Tibial artery (tissue), 4 donors: ENCODE measurements at regions not wholly inside any gene's neighbourhood (a gene's known extent, or its start where the extent isn't known, plus 50 kb on each side); places are given as distances from the start of the nearest gene placed in this dataset.

ENCODE experiments used
- DNase-seq, 2 donors: peaks; one replicate each; pipeline ENCODE4 v3.0.0-alpha.2; 2019
- H3K27ac ChIP-seq, 2 donors: fragments of 200-600 bp; sonication (generic) in 1 of 2; 1 replicate in 1 of 2; 2 replicates in 1 of 2; pipeline ENCODE4 v1.5.1; 2018 to 2019; ENCODE audit warnings: mild to moderate bottlenecking in 1 of 2
- H3K27me3 ChIP-seq, 2 donors: fragments of 200-600 bp; sonication (generic) in 1 of 2; one replicate each; pipeline versions ENCODE4 v1.5.1 to v1.6.0; 2016 to 2019
- H3K36me3 ChIP-seq, 3 donors: fragments of 200-600 bp; sonication (generic) in 2 of 3; one replicate each; pipeline ENCODE4 v1.5.1; 2016 to 2019; ENCODE audit warnings: mild to moderate bottlenecking in 2 of 3
- H3K4me1 ChIP-seq, 4 donors: fragments of 200-600 bp; sonication (generic) in 2 of 4; 1 replicate in 3 of 4; 2 replicates in 1 of 4; pipeline ENCODE4 v1.5.1; 2016 to 2019
- H3K4me3 ChIP-seq, 2 donors: fragments of 200-600 bp; sonication (generic) in 1 of 2; 1 replicate in 1 of 2; 2 replicates in 1 of 2; pipeline ENCODE4 v1.5.1; 2018 to 2019; ENCODE audit warnings: mild to moderate bottlenecking in 2 of 2
- H3K9me3 ChIP-seq, 3 donors: fragments of 200-600 bp; sonication (generic) in 1 of 3; one replicate each; pipeline ENCODE4 v1.5.1; 2016 to 2019
- intact Hi-C: fragments of 100-400 bp; cut with DNase I; formaldehyde crosslinking; loops from one replicate; pipeline ENCODE4 v1.15.0; 2023; ENCODE audit warnings: low total_unique reads
- TF ChIP-seq, protein P1 (sequence below), 2 experiments: fragments of 200-600 bp in 1 of 2; fragments of 450-650 bp in 1 of 2; IDR thresholded peaks; one replicate each; pipeline ENCODE4 v1.5.1; 2017 to 2019; ENCODE audit warnings: antibody characterized with exemption in 2 of 2, mild to moderate bottlenecking in 1 of 2, moderate library complexity in 1 of 2

DNA sequence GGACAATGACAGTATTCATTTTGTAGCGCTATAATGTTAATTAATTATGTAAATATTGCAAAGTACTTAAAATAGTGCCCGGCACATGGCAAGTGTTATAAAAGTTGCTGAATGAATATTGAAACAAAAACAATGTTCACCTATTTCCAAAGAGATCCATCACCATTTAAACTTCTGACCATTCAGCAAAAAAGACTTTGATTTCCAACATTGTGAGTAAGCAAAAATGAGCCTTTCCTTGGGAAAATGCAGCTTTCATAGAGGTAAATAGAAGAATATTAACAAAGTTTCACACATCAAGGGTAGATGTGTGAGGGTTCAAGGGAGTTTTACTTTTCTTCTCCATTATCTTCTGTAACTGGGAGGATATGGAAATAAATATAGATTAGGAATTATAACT is 1089.4 kb upstream of the C9orf72 start:
- no peak for DNase-seq
- H3K4me1 ChIP-seq, result no peaks in the 10 kb centered on the region
- no peak overlapping the region for H3K4me3 ChIP-seq
- H3K36me3 ChIP-seq, result no peaks in the 10 kb centered on the region
- intact Hi-C loops, result no loop called here
- H3K9me3 ChIP-seq, result no peaks in the 10 kb centered on the region
- TF ChIP-seq, protein P1, sequence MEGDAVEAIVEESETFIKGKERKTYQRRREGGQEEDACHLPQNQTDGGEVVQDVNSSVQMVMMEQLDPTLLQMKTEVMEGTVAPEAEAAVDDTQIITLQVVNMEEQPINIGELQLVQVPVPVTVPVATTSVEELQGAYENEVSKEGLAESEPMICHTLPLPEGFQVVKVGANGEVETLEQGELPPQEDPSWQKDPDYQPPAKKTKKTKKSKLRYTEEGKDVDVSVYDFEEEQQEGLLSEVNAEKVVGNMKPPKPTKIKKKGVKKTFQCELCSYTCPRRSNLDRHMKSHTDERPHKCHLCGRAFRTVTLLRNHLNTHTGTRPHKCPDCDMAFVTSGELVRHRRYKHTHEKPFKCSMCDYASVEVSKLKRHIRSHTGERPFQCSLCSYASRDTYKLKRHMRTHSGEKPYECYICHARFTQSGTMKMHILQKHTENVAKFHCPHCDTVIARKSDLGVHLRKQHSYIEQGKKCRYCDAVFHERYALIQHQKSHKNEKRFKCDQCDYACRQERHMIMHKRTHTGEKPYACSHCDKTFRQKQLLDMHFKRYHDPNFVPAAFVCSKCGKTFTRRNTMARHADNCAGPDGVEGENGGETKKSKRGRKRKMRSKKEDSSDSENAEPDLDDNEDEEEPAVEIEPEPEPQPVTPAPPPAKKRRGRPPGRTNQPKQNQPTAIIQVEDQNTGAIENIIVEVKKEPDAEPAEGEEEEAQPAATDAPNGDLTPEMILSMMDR (IDR thresholded peaks at IDR 0.05), result no peak
- no peak overlapping the region for H3K27ac ChIP-seq
- no peaks in the 10 kb centered on the region for H3K27me3 ChIP-seq

DNA sequence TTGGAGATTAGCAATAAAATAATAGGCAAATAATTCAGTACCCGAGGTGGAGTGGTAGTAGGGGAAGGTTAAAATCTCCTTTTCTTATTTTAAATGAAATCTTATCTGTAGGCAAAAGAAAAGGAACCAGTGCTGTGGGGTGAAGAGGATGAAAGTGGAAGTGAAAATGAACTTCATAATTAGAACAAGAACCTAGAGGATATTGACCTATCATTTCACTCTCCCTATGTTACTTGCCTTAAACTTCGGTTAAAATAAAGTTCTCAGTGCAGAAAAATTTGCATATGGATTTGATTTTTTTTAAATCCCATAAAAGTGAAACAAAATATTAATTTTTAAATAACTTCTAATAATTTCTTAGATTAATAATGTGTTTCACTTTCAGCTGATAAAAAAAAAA is 1094.9 kb upstream of the C9orf72 start:
- H3K36me3 ChIP-seq, result no peaks in the 10 kb centered on the region
- intact Hi-C loops, result no loop called here
- H3K9me3 ChIP-seq, result no peaks in the 10 kb centered on the region
- no peak overlapping the region for H3K4me3 ChIP-seq
- DNase-seq, result no peak
- H3K27me3 ChIP-seq, result no peaks in the 10 kb centered on the region
- TF ChIP-seq, protein P1 (IDR thresholded peaks at IDR 0.05), result no peak
- H3K4me1 ChIP-seq, result no peaks in the 10 kb centered on the region
- H3K27ac ChIP-seq, result no peak overlapping the region

DNA sequence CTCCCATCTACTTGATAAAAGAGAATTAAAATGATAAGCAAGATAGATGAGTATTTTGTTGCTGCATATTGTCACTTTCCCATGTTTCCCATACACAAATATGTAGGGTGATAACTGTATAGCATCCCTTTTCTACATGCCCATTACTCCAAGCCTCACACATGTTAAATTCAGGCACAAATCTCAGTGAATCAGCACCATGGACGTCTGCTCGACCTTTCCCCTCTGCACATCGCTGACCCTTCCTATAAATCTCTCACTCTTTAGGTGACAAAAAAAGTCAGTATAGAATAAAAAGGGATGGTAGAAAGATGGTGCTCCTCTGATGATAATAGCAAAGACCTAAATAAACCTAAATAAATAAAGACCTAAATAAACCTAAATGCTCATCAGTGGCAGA is 1097.7 kb upstream of the C9orf72 start:
- TF ChIP-seq, protein P1 (IDR thresholded peaks at IDR 0.05), result no peak
- intact Hi-C loops, result no loop called here
- DNase-seq, result no peak
- Histone ChIP-seq H3K4me1 (no peaks in the 10 kb centered on the region), H3K4me3 (no peak overlapping the region), H3K36me3 (no peaks in the 10 kb centered on the region), H3K27me3 (no peaks in the 10 kb centered on the region), H3K27ac (no peak overlapping the region), H3K9me3 (no peaks in the 10 kb centered on the region)

DNA sequence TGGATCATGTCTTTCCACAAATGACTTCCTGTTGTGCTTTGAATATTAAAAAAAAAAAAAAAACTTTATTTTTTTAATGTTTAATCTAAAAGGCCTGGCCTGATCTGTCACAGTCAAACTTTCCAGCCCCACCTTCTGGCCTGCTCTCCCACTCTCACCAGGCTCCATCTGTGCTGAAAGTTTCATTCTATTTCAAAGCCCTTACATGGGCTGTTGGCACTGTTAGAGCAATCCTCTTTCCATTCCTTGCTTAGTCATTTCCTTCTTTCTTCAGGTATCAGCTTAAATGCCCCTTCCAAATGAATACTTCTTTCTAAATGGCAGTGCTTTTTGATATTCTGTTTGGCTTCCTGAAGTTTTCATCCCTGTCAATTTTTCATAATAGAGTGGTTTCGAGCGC is 1104.8 kb upstream of the C9orf72 start:
- Histone ChIP-seq H3K27me3 (no peaks in the 10 kb centered on the region), H3K9me3 (no peaks in the 10 kb centered on the region), H3K27ac (no peak overlapping the region), H3K36me3 (no peaks in the 10 kb centered on the region), H3K4me3 (no peak overlapping the region), H3K4me1 (no peaks in the 10 kb centered on the region)
- intact Hi-C loops, result no loop called here
- no peak for DNase-seq
- TF ChIP-seq, protein P1 (IDR thresholded peaks at IDR 0.05), result no peak

DNA sequence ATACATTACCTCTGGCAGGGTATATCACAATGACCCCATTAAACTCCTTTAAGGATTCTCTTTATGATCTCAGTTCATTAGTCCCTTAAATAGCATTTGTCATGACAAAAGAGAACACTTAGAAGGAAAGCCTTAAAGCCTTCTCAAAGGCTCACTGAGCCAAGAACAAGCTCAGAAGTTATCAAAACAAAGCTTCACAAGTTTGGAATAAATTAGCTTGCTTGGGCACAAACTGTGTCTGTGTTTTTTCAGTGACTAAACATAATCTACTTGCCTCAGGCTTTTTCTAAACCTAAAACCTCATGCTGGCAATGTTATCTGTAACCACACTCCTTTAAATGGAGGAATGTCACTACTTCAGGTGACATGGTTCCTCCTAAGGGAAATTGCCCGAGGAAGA is 1114.9 kb upstream of the C9orf72 start:
- Histone ChIP-seq H3K4me3 (no peak overlapping the region), H3K27ac (no peak overlapping the region), H3K4me1 (no peaks in the 10 kb centered on the region), H3K27me3 (no peaks in the 10 kb centered on the region), H3K9me3 (no peaks in the 10 kb centered on the region), H3K36me3 (no peaks in the 10 kb centered on the region)
- DNase-seq, result no peak
- TF ChIP-seq, protein P1 (IDR thresholded peaks at IDR 0.05), result no peak
- intact Hi-C loops, result no loop called here

DNA sequence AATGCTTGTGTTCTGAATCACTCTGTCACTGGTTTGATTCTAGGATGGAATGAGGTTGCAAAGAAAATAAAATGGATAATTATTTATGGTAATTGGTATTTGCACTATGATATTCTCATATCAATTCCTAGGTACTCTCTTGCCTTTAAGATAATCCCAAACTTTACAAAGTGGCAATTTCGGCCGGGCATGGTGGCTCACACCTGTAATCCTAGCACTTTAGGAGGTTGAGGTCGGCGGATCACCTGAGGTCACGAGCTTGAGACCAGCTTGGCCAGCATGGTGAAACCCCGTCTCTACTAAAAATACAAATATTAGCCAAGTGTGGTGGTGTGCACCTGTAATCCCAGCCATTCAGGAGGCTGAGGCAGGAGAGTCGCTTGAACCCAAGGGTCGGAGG is 1118.7 kb upstream of the C9orf72 start:
- H3K4me1 ChIP-seq, result no peaks in the 10 kb centered on the region
- no peaks in the 10 kb centered on the region for H3K36me3 ChIP-seq
- H3K27me3 ChIP-seq, result no peaks in the 10 kb centered on the region
- no peak for DNase-seq
- no peak overlapping the region for H3K4me3 ChIP-seq
- TF ChIP-seq, protein P1 (IDR thresholded peaks at IDR 0.05), result no peak
- intact Hi-C loops, result no loop called here
- no peaks in the 10 kb centered on the region for H3K9me3 ChIP-seq
- no peak overlapping the region for H3K27ac ChIP-seq
